LoVo (cell line): ENCODE measurements at regions not wholly inside any gene's neighbourhood (a gene's known extent, or its start where the extent isn't known, plus 50 kb on each side); places are given as distances from the start of the nearest gene placed in this dataset.
"Not testable (repeated sequence)": the region's sequence is repeated elsewhere in the genome, so short reads cannot be mapped to it uniquely, and the experiment has no call there.

Experiments used
- DNase-seq: peaks from one replicate; pipeline ENCODE4 v3.0.0-alpha.2; 2016; ENCODE audit warnings: low spot score

DNA sequence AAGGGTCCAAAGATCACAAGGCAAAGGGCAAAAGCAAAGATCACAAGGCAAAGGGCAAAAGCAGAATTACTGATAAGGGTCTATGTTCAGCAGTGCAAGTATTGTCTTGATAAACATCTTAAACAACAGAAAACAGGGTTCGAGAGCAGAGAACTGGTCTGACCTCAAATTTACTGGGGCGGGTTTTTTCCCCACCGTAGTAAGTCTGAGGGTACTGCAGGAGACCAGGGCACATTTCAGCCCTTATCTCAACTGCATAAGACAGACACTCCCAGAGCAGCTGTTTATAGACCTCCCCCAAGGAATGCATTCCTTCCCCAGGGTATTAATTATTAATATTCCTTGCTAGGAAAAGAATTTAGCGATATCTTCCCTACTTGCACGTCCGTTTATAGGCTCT lies 61.3 kb downstream of the ZNF860 start:
- not testable (repeated sequence) for DNase-seq

- peak; percentile 13 for DNase-seq
These were observed 61.1 kb upstream of the GPD1L start for GRCh38 chr3:32045091-32045915.

DNA sequence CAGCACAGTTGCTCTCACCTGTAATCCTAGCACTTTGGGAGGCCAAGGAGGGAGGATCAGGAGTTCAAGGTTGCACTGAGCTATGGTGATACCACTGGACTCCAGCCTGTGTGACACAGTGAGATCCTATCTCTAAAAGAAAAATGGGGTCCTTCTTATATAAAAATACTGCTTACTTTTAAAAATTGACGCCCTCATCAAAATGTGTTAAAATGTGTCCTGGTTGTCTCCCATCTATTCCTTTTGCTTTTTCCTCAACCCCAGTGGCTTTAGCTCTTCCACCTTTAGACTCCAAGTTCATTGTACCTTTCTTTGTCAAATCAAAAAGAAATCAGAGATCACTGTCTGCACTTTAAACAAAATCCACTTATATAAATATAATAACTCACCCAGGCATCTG lies 60.3 kb upstream of the GPD1L start:
- no peak for DNase-seq

GRCh38 chr3:32048487-32049182 lies 57.8 kb upstream of the GPD1L start:
- no peak for DNase-seq

GRCh38 chr3:32049916-32050315 lies 56.5 kb upstream of the GPD1L start:
- no peak for DNase-seq

DNA sequence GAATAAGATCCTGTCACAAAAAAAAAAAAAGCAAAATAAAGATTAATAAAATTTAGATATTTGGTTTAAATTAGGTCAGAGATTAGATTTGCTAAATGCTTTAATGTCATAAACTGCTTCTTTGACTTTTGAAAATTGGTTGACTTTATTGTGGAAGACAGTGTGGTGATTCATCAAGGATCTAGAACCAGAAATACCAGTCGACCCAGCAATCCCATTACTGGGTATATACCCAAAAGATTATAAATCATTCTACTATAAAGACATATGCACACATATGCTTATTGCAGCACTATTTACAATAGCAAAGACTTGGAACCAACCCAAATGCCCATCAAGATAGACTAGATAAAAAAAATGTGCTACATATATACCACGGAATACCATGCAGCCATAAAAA lies 54.2 kb upstream of the GPD1L start:
- not testable (repeated sequence) for DNase-seq

- not testable (repeated sequence) for DNase-seq
These were observed 53.6 kb upstream of the GPD1L start for GRCh38 chr3:32052851-32053250.

DNA sequence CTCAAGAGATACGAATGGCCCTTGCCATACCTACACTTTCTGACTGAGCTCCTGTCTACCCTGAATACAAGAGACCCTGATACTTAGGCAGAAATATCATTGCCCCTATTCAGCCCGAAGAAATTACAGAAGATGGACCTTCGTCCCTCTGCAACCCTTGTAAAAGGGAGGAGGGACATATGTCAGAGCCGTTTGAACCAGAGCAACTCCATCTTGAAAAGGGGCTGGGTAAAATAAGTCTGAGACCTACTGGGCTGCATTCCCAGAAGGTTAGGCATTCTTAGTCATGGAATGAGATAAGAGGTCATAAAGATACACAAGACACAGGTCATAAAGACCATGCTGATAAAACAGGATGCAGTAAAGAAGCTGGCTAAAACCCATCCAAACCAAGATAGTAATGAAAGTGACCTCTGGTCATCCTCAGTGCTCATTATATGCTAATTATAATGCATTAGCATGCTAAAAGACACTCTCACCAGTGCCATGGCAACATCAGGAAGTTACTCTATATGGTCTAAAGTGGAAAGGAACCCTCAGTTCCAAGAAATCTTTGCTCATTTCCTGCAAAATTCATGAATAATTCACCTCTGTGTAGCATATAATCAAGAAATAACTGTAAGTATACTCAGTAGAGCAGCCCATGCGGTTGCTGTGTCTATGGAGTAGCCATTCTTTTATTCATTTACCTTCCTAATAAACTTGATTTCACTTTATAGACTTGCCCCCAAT lies 49.7 kb upstream of the GPD1L start:
- DNase-seq: peak; percentile 51
